Spleen (tissue), 11 donors: ENCODE measurements at regions not wholly inside any gene's neighbourhood (a gene's known extent, or its start where the extent isn't known, plus 50 kb on each side); places are given as distances from the start of the nearest gene placed in this dataset.

Source experiments
- DNase-seq: peaks from one replicate; pipeline ENCODE4 v3.0.0-alpha.2; 2020
- H3K27ac ChIP-seq, 8 donors: fragments of 200-600 bp; sonication (generic) in 7 of 8; 1 replicate in 4 of 8; 2 replicates in 4 of 8; pipeline versions ENCODE4 v1.5.0 to v1.8.0; 2016 to 2021; ENCODE audit warnings: inconsistent platforms in 4 of 8, mild to moderate bottlenecking in 4 of 8, moderate library complexity in 1 of 8
- H3K27me3 ChIP-seq, 7 donors: fragments of 200-600 bp; sonication (generic) in 6 of 7; replicated peaks in 1 of 7; 1 replicate in 4 of 7; 2 replicates in 3 of 7; pipeline versions ENCODE4 v1.5.0 to v1.8.0; 2016 to 2021; ENCODE audit warnings: inconsistent platforms in 3 of 7, mild to moderate bottlenecking in 1 of 7
- H3K36me3 ChIP-seq, 6 donors: fragments of 200-600 bp; sonication (generic) in 5 of 6; 1 replicate in 4 of 6; 2 replicates in 2 of 6; pipeline versions ENCODE4 v1.5.0 to v1.8.0; 2016 to 2021; ENCODE audit warnings: inconsistent platforms in 2 of 6
- H3K4me1 ChIP-seq, 6 donors: fragments of 200-600 bp; sonication (generic) in 5 of 6; 1 replicate in 3 of 6; 2 replicates in 3 of 6; pipeline versions ENCODE4 v1.5.0 to v1.8.0; 2016 to 2021; ENCODE audit warnings: inconsistent platforms in 3 of 6
- H3K4me3 ChIP-seq, 8 donors: fragments of 200-600 bp; sonication (generic) in 7 of 8; 1 replicate in 4 of 8; 2 replicates in 4 of 8; pipeline versions ENCODE4 v1.5.0 to v1.8.0; 2016 to 2021; ENCODE audit warnings: inconsistent platforms in 4 of 8, mild to moderate bottlenecking in 4 of 8, moderate library complexity in 2 of 8
- H3K9me3 ChIP-seq, 8 donors: fragments of 200-600 bp; sonication (generic) in 7 of 8; 1 replicate in 4 of 8; 2 replicates in 4 of 8; pipeline versions ENCODE4 v1.5.0 to v1.8.0; 2016 to 2021; ENCODE audit warnings: inconsistent platforms in 4 of 8
- CTCF ChIP-seq, 11 experiments: fragments of 200-600 bp in 7 of 11; fragments of 450-650 bp in 4 of 11; sonication (generic) in 4 of 11; IDR thresholded peaks in 8 of 11; conservative IDR thresholded peaks in 3 of 11; 1 replicate in 7 of 11; 2 replicates in 4 of 11; pipeline versions ENCODE4 v1.4.0 to v1.8.0; 2016 to 2021; ENCODE audit warnings: antibody characterized with exemption in 11 of 11, inconsistent platforms in 4 of 11, mild to moderate bottlenecking in 1 of 11
- POLR2A ChIP-seq, 3 donors: fragments of 450-650 bp; IDR thresholded peaks; one replicate each; pipeline ENCODE4 v1.5.1; 2017; ENCODE audit warnings: antibody characterized with exemption in 3 of 3, mild to moderate bottlenecking in 1 of 3
- POLR2AphosphoS5 ChIP-seq, 3 donors: sonication (generic); formaldehyde crosslinking; IDR thresholded peaks; one replicate each; pipeline ENCODE4 v1.5.1; 2017; ENCODE audit warnings: antibody characterized with exemption in 3 of 3
- WGBS, 5 donors: extraction: QIAGEN DNeasy Blood & Tissue Kit in 3 of 5; methylation state at CpG; one replicate each; pipeline versions ENCODE4 v1.1.5 to v1.1.7; 2013 to 2018; 5-methylcytosine and 5-hydroxymethylcytosine counted together
- intact Hi-C: fragments of 100-400 bp; cut with DNase I; formaldehyde crosslinking; loops from one replicate; pipeline ENCODE4 v1.15.0; 2023; ENCODE audit warnings: low total_unique reads
- donor health status: healthy with polysubstance abuse.
- donor health status: DM: no; HTN: no; CAD: no; lungs with moderate emphysema.
- donor health status: DM: no; HTN: no; CAD: no.
- donor health status: Bipolar disorder and iron deficiency.
- donor health status: healthy.
- donor health status: DM: no; HTN: no; CAD: no.
- donor health status: DM: yes; HTN: yes; CAD: no.

GRCh38 chr12:105831372-105831771, 307.4 kb downstream of the NUAK1 start:
- Histone ChIP-seq H3K27me3 (no peaks in the 10 kb centered on the region), H3K4me1 (no peaks in the 10 kb centered on the region), H3K4me3 (no peak overlapping the region), H3K36me3 (no peaks in the 10 kb centered on the region), H3K27ac (no peak overlapping the region), H3K9me3 (peaks cover 0 to 3% (median 0%) of the 10 kb centered on the region in 8 donors)
- intact Hi-C loops: no loop called here
- DNase-seq: no peak
- WGBS, 5 donors: 83 to 94% (median 90%) methylated on average over 3 of the region's 3 CpGs
- TF ChIP-seq CTCF (IDR thresholded peaks at IDR 0.05 in 8 of 11, conservative IDR thresholded peaks at IDR 0.05 in 3 of 11): no peak
- TF ChIP-seq POLR2A (IDR thresholded peaks at IDR 0.05): no peak
- TF ChIP-seq POLR2AphosphoS5 (IDR thresholded peaks at IDR 0.05): no peak

- TF ChIP-seq POLR2A (IDR thresholded peaks at IDR 0.05) (no peak), CTCF (IDR thresholded peaks at IDR 0.05 in 8 of 11, conservative IDR thresholded peaks at IDR 0.05 in 3 of 11) (no peak), POLR2AphosphoS5 (IDR thresholded peaks at IDR 0.05) (no peak)
- Histone ChIP-seq H3K4me1 (no peaks in the 10 kb centered on the region), H3K9me3 (peaks cover 0 to 3% (median 0%) of the 10 kb centered on the region in 8 donors), H3K36me3 (no peaks in the 10 kb centered on the region), H3K27ac (no peak overlapping the region), H3K27me3 (no peaks in the 10 kb centered on the region), H3K4me3 (no peak overlapping the region)
- DNase-seq: no peak
- intact Hi-C loops: no loop called here
- 89 to 97% (median 93%) methylated on average over 6 of the region's 6 CpGs for WGBS, 5 donors
Measured at GRCh38 chr12:105832021-105832420, 306.7 kb downstream of the NUAK1 start.

GRCh38 chr12:105832806-105833205, 305.9 kb downstream of the NUAK1 start:
- Histone ChIP-seq H3K27me3 (no peaks in the 10 kb centered on the region), H3K4me1 (no peaks in the 10 kb centered on the region), H3K27ac (no peak overlapping the region), H3K9me3 (no peaks in the 10 kb centered on the region), H3K4me3 (no peak overlapping the region), H3K36me3 (no peaks in the 10 kb centered on the region)
- DNase-seq: no peak
- 67 to 96% (median 93%) methylated on average over 4 of the region's 4 CpGs for WGBS, 5 donors
- intact Hi-C loops: no loop called here
- TF ChIP-seq CTCF (IDR thresholded peaks at IDR 0.05 in 8 of 11, conservative IDR thresholded peaks at IDR 0.05 in 3 of 11) (no peak), POLR2AphosphoS5 (IDR thresholded peaks at IDR 0.05) (no peak), POLR2A (IDR thresholded peaks at IDR 0.05) (no peak)

- Histone ChIP-seq H3K9me3 (no peaks in the 10 kb centered on the region), H3K36me3 (no peaks in the 10 kb centered on the region), H3K27me3 (no peaks in the 10 kb centered on the region), H3K4me3 (no peak overlapping the region), H3K4me1 (no peaks in the 10 kb centered on the region), H3K27ac (no peak overlapping the region)
- 63 to 81% (median 77%) methylated on average over 2 of the region's 2 CpGs for WGBS, 5 donors
- DNase-seq: no peak
- no peak for TF ChIP-seq CTCF (IDR thresholded peaks at IDR 0.05 in 8 of 11, conservative IDR thresholded peaks at IDR 0.05 in 3 of 11)
- no peak for TF ChIP-seq POLR2AphosphoS5 (IDR thresholded peaks at IDR 0.05)
- TF ChIP-seq POLR2A (IDR thresholded peaks at IDR 0.05): no peak
- intact Hi-C loops: no loop called here
Measured at GRCh38 chr12:105834496-105834895, 304.3 kb downstream of the NUAK1 start.
